GM13976 (cell line): ENCODE measurements at regions not wholly inside any gene's neighbourhood (a gene's known extent, or its start where the extent isn't known, plus 50 kb on each side); places are given as distances from the start of the nearest gene placed in this dataset.
"Not testable (repeated sequence)": the region's sequence is repeated elsewhere in the genome, so short reads cannot be mapped to it uniquely, and the experiment has no call there.

Experiments used
- DNase-seq: peaks from one replicate; pipeline ENCODE4 v3.0.0; 2012; ENCODE audit warnings: low spot score
- in situ Hi-C: fragments of 300-500 bp; cut with MboI; formaldehyde crosslinking; loops from one replicate; pipeline ENCODE4 v1.12.0; 2022; ENCODE audit warnings: low sequenced_read_pairs, mixed read lengths, inconsistent platforms; ENCODE audit not compliant: unreplicated experiment
- TF ChIP-seq, protein P1 (sequence below): IDR thresholded peaks from 2 replicates; pipeline ENCODE4 v1.5.1; 2012; ENCODE audit warnings: borderline replicate concordance, mild to moderate bottlenecking; ENCODE audit not compliant: insufficient read depth; ENCODE audit errors: extremely low read depth, missing control alignments, control extremely low read depth

GRCh38 chr2:2899826-2900225 lies 477.8 kb downstream of the EIPR1 start:
- no peak for DNase-seq
- in situ Hi-C loops: no loop called here
- TF ChIP-seq, protein P1, sequence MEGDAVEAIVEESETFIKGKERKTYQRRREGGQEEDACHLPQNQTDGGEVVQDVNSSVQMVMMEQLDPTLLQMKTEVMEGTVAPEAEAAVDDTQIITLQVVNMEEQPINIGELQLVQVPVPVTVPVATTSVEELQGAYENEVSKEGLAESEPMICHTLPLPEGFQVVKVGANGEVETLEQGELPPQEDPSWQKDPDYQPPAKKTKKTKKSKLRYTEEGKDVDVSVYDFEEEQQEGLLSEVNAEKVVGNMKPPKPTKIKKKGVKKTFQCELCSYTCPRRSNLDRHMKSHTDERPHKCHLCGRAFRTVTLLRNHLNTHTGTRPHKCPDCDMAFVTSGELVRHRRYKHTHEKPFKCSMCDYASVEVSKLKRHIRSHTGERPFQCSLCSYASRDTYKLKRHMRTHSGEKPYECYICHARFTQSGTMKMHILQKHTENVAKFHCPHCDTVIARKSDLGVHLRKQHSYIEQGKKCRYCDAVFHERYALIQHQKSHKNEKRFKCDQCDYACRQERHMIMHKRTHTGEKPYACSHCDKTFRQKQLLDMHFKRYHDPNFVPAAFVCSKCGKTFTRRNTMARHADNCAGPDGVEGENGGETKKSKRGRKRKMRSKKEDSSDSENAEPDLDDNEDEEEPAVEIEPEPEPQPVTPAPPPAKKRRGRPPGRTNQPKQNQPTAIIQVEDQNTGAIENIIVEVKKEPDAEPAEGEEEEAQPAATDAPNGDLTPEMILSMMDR: no peak

- TF ChIP-seq, protein P1: no peak
- in situ Hi-C loops: no loop called here
- DNase-seq: no peak
These were observed 478.9 kb downstream of the EIPR1 start for GRCh38 chr2:2898744-2899143.

- no peak for DNase-seq
- in situ Hi-C loops: no loop called here
- TF ChIP-seq, protein P1: no peak
These were observed 481.0 kb downstream of the EIPR1 start for GRCh38 chr2:2896643-2897042.

- TF ChIP-seq, protein P1: no peak
These were observed 481.6 kb downstream of the EIPR1 start for GRCh38 chr2:2896011-2896410.

DNA sequence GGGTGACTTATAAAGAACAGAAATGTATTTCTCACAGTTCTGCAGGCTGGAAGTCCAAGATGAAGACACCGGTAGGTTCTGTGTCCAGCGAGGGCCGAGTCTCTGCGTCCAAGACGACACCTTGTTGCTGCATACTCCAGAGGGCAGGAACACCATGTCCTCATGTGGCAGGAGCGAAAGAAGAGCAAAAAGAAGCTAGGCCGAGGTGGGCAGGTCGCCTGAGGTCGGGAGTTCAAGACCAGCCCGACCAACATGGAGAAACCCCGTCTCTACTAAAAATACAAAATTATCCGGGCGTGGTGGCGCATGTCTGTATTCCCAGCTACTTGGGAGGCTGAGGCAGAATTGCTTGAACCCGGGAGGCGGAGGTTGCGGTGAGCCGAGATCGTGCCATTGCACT lies 483.6 kb downstream of the EIPR1 start:
- in situ Hi-C loops, DNase-seq: not testable (repeated sequence)

More at GRCh38 chr2:2896011-2896410, 481.6 kb downstream of the EIPR1 start:
- in situ Hi-C loops: no loop called here
- DNase-seq: no peak

- TF ChIP-seq, protein P1: no peak
These were observed 484.7 kb downstream of the EIPR1 start for GRCh38 chr2:2892892-2893291.

DNA sequence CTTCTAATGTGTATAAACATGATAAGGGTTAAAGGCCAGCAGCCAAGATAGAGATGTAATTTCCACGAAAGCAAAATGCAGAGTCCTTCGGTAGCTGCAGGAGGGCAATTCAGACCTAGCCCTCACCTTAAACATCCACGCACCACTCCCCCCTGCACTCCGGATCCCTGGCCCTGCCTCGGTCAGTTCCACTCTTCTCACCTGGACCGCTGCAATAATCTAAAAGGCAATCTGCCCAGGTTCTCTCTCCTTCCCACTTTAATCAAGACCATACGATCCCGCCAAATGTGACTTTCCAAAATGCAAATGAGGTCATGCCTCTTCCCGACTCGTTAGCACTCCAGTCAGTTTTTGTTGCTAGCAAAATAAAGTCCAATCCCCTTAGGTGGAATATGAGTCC lies 485.2 kb downstream of the EIPR1 start:
- TF ChIP-seq, protein P1: no peak
- in situ Hi-C loops: no loop called here

More at GRCh38 chr2:2892892-2893291, 484.7 kb downstream of the EIPR1 start:
- in situ Hi-C loops: no loop called here
- DNase-seq: no peak

More for the DNA sequence above, 485.2 kb downstream of the EIPR1 start:
- DNase-seq: no peak
